GM06990 (cell line): ENCODE measurements at regions not wholly inside any gene's neighbourhood (a gene's known extent, or its start where the extent isn't known, plus 50 kb on each side); places are given as distances from the start of the nearest gene placed in this dataset.

Source experiments
- DNase-seq: peaks from one replicate; pipeline ENCODE4 v3.0.0-alpha.2; 2011; ENCODE audit not compliant: insufficient read length; ENCODE audit errors: extremely low read depth
- H3K27me3 ChIP-seq: replicated peaks from 2 replicates; pipeline ENCODE4 v1.6.0; 2011; ENCODE audit warnings: low read length; ENCODE audit not compliant: control insufficient read depth, insufficient read depth
- H3K36me3 ChIP-seq: 2 replicates; pipeline ENCODE4 v1.5.1; 2011; ENCODE audit warnings: low read length; ENCODE audit not compliant: control insufficient read depth, insufficient read depth
- H3K4me3 ChIP-seq: replicated peaks from 2 replicates; pipeline ENCODE4 v1.5.1; 2011; ENCODE audit warnings: low read depth, mild to moderate bottlenecking, control low read depth, low read length
- CTCF ChIP-seq: IDR thresholded peaks from 2 replicates; pipeline ENCODE4 v1.5.1; 2011; ENCODE audit warnings: low read length, control low read depth, mild to moderate bottlenecking, inconsistent platforms; ENCODE audit not compliant: insufficient read depth, poor library complexity, severe bottlenecking

GRCh38 chr5:63293317-63293716, 668.9 kb downstream of the HTR1A start:
- DNase-seq = no peak
- no peak for TF ChIP-seq CTCF
- no peaks in the 10 kb centered on the region for H3K36me3 ChIP-seq
- H3K27me3 ChIP-seq = no peaks in the 10 kb centered on the region
- no peak overlapping the region for H3K4me3 ChIP-seq

- H3K36me3 ChIP-seq = no peaks in the 10 kb centered on the region
- no peak overlapping the region for H3K4me3 ChIP-seq
- H3K27me3 ChIP-seq = no peaks in the 10 kb centered on the region
- DNase-seq = no peak
- no peak for TF ChIP-seq CTCF
Measured at GRCh38 chr5:63286724-63287123, 675.5 kb downstream of the HTR1A start.

GRCh38 chr5:63263411-63263810, 684.8 kb downstream of the LRRC70 start:
- Histone ChIP-seq H3K27me3 (no peaks in the 10 kb centered on the region), H3K4me3 (no peak overlapping the region), H3K36me3 (no peaks in the 10 kb centered on the region)
- DNase-seq = no peak
- TF ChIP-seq CTCF = no peak

GRCh38 chr5:63262185-63262981, 683.8 kb downstream of the LRRC70 start:
- no peak overlapping the region for H3K4me3 ChIP-seq

GRCh38 chr5:63261695-63262094, 683.1 kb downstream of the LRRC70 start:
- no peak for DNase-seq
- no peaks in the 10 kb centered on the region for H3K27me3 ChIP-seq
- H3K36me3 ChIP-seq = no peaks in the 10 kb centered on the region
- no peak overlapping the region for H3K4me3 ChIP-seq
- TF ChIP-seq CTCF = no peak

More at GRCh38 chr5:63262185-63262981, 683.8 kb downstream of the LRRC70 start:
- no peaks in the 10 kb centered on the region for H3K36me3 ChIP-seq
- H3K27me3 ChIP-seq = no peaks in the 10 kb centered on the region
- DNase-seq = no peak
- no peak for TF ChIP-seq CTCF

- Histone ChIP-seq H3K4me3 (no peak overlapping the region), H3K27me3 (no peaks in the 10 kb centered on the region), H3K36me3 (no peaks in the 10 kb centered on the region)
- TF ChIP-seq CTCF = no peak
- no peak for DNase-seq
Measured at GRCh38 chr5:63255594-63255993, 677.0 kb downstream of the LRRC70 start.
